Mesothelial cell of epicardium (in vitro differentiated cells): ENCODE measurements at regions not wholly inside any gene's neighbourhood (a gene's known extent, or its start where the extent isn't known, plus 50 kb on each side); places are given as distances from the start of the nearest gene placed in this dataset.
"Not testable (repeated sequence)": the region's sequence is repeated elsewhere in the genome, so short reads cannot be mapped to it uniquely, and the experiment has no call there.

Experiments used
- DNase-seq, 2 experiments: peaks; one replicate each; pipeline ENCODE4 v3.0.0; 2021; ENCODE audit warnings: low spot score in 2 of 2; ENCODE audit not compliant: unreplicated experiment in 2 of 2
- H3K27ac Mint-ChIP-seq: 2 replicates; pipeline ENCODE4 v1.8.0; 2021; ENCODE audit warnings: mixed read lengths
- H3K27me3 Mint-ChIP-seq: 2 replicates; pipeline ENCODE4 v1.8.0; 2021; ENCODE audit warnings: low read depth, mixed read lengths
- H3K36me3 Mint-ChIP-seq: 2 replicates; pipeline ENCODE4 v1.8.0; 2021; ENCODE audit warnings: mixed read lengths
- H3K4me1 Mint-ChIP-seq: 2 replicates; pipeline ENCODE4 v1.8.0; 2021; ENCODE audit warnings: mixed read lengths
- H3K4me3 Mint-ChIP-seq: 2 replicates; pipeline ENCODE4 v1.8.0; 2021; ENCODE audit warnings: mild to moderate bottlenecking, moderate library complexity, mixed read lengths
- H3K9me3 Mint-ChIP-seq: 2 replicates; pipeline ENCODE4 v1.8.0; 2021; ENCODE audit warnings: mixed read lengths
- CTCF ChIP-seq: fragments of 200-600 bp; sonication (generic); IDR thresholded peaks from one replicate; pipeline ENCODE4 v1.5.0; 2021; ENCODE audit warnings: antibody characterized with exemption; ENCODE audit not compliant: unreplicated experiment

GRCh38 chr6:11471261-11471660, 66.3 kb upstream of the TMEM170B start:
- peaks cover 7% of the 10 kb centered on the region for H3K9me3 Mint-ChIP-seq
- H3K27ac Mint-ChIP-seq, result no peak overlapping the region
- no peaks in the 10 kb centered on the region for H3K27me3 Mint-ChIP-seq
- no peaks in the 10 kb centered on the region for H3K36me3 Mint-ChIP-seq
- H3K4me1 Mint-ChIP-seq, result peaks cover 23% of the 10 kb centered on the region
- TF ChIP-seq CTCF, result no peak
- H3K4me3 Mint-ChIP-seq, result no peak overlapping the region
- DNase-seq, result no peak

GRCh38 chr6:11469684-11470083, 67.9 kb upstream of the TMEM170B start:
- H3K4me3 Mint-ChIP-seq, result no peak overlapping the region
- no peaks in the 10 kb centered on the region for H3K36me3 Mint-ChIP-seq
- H3K4me1 Mint-ChIP-seq, result peaks cover 14% of the 10 kb centered on the region
- no peak for DNase-seq
- H3K27ac Mint-ChIP-seq, result no peak overlapping the region
- H3K9me3 Mint-ChIP-seq, result peaks cover 10% of the 10 kb centered on the region
- TF ChIP-seq CTCF, result no peak
- H3K27me3 Mint-ChIP-seq, result no peaks in the 10 kb centered on the region

- not testable (repeated sequence) for DNase-seq, H3K4me1 Mint-ChIP-seq, H3K36me3 Mint-ChIP-seq, H3K27me3 Mint-ChIP-seq, H3K27ac Mint-ChIP-seq, H3K4me3 Mint-ChIP-seq
- peaks cover 10% of the 10 kb centered on the region for H3K9me3 Mint-ChIP-seq
These were observed 69.3 kb upstream of the TMEM170B start for GRCh38 chr6:11468271-11468670.

GRCh38 chr6:11467364-11467763, 70.2 kb upstream of the TMEM170B start:
- no peak for TF ChIP-seq CTCF
- Mint-ChIP-seq H3K4me1 (no peaks in the 10 kb centered on the region), H3K4me3 (no peak overlapping the region), H3K36me3 (no peaks in the 10 kb centered on the region), H3K9me3 (peaks cover 10% of the 10 kb centered on the region), H3K27me3 (no peaks in the 10 kb centered on the region), H3K27ac (no peak overlapping the region)
- DNase-seq, result no peak

GRCh38 chr6:11463398-11463780, 74.2 kb upstream of the TMEM170B start:
- Mint-ChIP-seq H3K4me3 (no peak overlapping the region), H3K4me1 (no peaks in the 10 kb centered on the region), H3K9me3 (peaks cover 5% of the 10 kb centered on the region), H3K36me3 (no peaks in the 10 kb centered on the region), H3K27ac (no peak overlapping the region), H3K27me3 (no peaks in the 10 kb centered on the region)
- TF ChIP-seq CTCF, result no peak
- DNase-seq, result no peak

GRCh38 chr6:11462742-11463397, 74.7 kb upstream of the TMEM170B start:
- Mint-ChIP-seq H3K27ac (no peak overlapping the region), H3K36me3 (no peaks in the 10 kb centered on the region), H3K4me3 (no peak overlapping the region), H3K27me3 (no peaks in the 10 kb centered on the region), H3K9me3 (peaks cover 5% of the 10 kb centered on the region), H3K4me1 (no peaks in the 10 kb centered on the region)
- DNase-seq, result no peak
- no peak for TF ChIP-seq CTCF
